NCI-H226 (cell line): ENCODE measurements at regions not wholly inside any gene's neighbourhood (a gene's known extent, or its start where the extent isn't known, plus 50 kb on each side); places are given as distances from the start of the nearest gene placed in this dataset.
"Not testable (repeated sequence)": the region's sequence is repeated elsewhere in the genome, so short reads cannot be mapped to it uniquely, and the experiment has no call there.

Experiments
- DNase-seq: peaks from one replicate; pipeline ENCODE4 v3.0.0-alpha.2; 2015

GRCh38 chr5:102554082-102554481, 55.3 kb upstream of the SLCO6A1 start:
- DNase-seq = no peak

GRCh38 chr5:102554728-102555127, 55.9 kb upstream of the SLCO6A1 start:
- DNase-seq = no peak

- DNase-seq = no peak
Observed at GRCh38 chr5:102561894-102562760, 63.3 kb upstream of the SLCO6A1 start.

- no peak for DNase-seq
Observed at GRCh38 chr5:102570747-102571146, 71.9 kb upstream of the SLCO6A1 start.

- DNase-seq = no peak
Observed at GRCh38 chr5:102578362-102578761, 79.6 kb upstream of the SLCO6A1 start.

GRCh38 chr5:102579379-102579778, 80.6 kb upstream of the SLCO6A1 start:
- no peak for DNase-seq

- no peak for DNase-seq
Observed at GRCh38 chr5:102581011-102581410, 82.2 kb upstream of the SLCO6A1 start.

- DNase-seq = no peak
Observed at GRCh38 chr5:102582696-102583095, 83.9 kb upstream of the SLCO6A1 start.

GRCh38 chr5:102583276-102584124, 84.7 kb upstream of the SLCO6A1 start:
- DNase-seq = no peak

- DNase-seq = no peak
Observed at GRCh38 chr5:102589661-102590060, 90.9 kb upstream of the SLCO6A1 start.

GRCh38 chr5:102590467-102590866, 91.7 kb upstream of the SLCO6A1 start:
- no peak for DNase-seq

GRCh38 chr5:102591650-102592049, 92.8 kb upstream of the SLCO6A1 start:
- DNase-seq = no peak

- DNase-seq = not testable (repeated sequence)
Observed at GRCh38 chr5:102592586-102592985, 93.8 kb upstream of the SLCO6A1 start.

- DNase-seq = no peak
Observed at GRCh38 chr5:102594192-102594591, 95.4 kb upstream of the SLCO6A1 start.

- no peak for DNase-seq
Observed at GRCh38 chr5:102595332-102595731, 96.5 kb upstream of the SLCO6A1 start.

GRCh38 chr5:102596113-102596512, 97.3 kb upstream of the SLCO6A1 start:
- no peak for DNase-seq

- DNase-seq = no peak
Observed at GRCh38 chr5:102596951-102597350, 98.2 kb upstream of the SLCO6A1 start.

GRCh38 chr5:102599289-102599688, 100.5 kb upstream of the SLCO6A1 start:
- no peak for DNase-seq

GRCh38 chr5:102600964-102601363, 102.2 kb upstream of the SLCO6A1 start:
- DNase-seq = no peak

GRCh38 chr5:102603670-102604069, 104.9 kb upstream of the SLCO6A1 start:
- no peak for DNase-seq

- no peak for DNase-seq
Observed at GRCh38 chr5:102608414-102608813, 109.6 kb upstream of the SLCO6A1 start.

GRCh38 chr5:102611312-102611711, 112.5 kb upstream of the SLCO6A1 start:
- no peak for DNase-seq

- no peak for DNase-seq
Observed at GRCh38 chr5:102613661-102614060, 114.9 kb upstream of the SLCO6A1 start.
